HCT116 (cell line): ENCODE measurements at regions not wholly inside any gene's neighbourhood (a gene's known extent, or its start where the extent isn't known, plus 50 kb on each side); places are given as distances from the start of the nearest gene placed in this dataset.

Experiments used
- ATAC-seq: fragments of 200-7000 bp; cut with Tn5 transposase; 2 replicates; pipeline ENCODE4 v1.9.1; 2020; ENCODE audit warnings: mild to moderate bottlenecking, moderate library complexity
- BruUV-seq: library from RNA; stranded (reverse); fragments of 400-500 nt; replicated peaks from 2 replicates; lab custom pipeline; 2021; lab: Mats Ljungman, UMichigan
- CTCF ChIA-PET: fragments of 300-600 bp; sonication (Branson Sonifier 250); formaldehyde crosslinking; loops from one replicate; lab custom pipeline; 2021; ENCODE audit warnings: antibody characterized with exemption; lab: Charles Lee
- POLR2A ChIA-PET: fragments of 300-600, 350-600 bp; sonication (Branson Sonifier 250); formaldehyde crosslinking; loops from one replicate; lab custom pipeline; 2021; ENCODE audit warnings: antibody characterized with exemption; lab: Charles Lee
- RAD21 ChIA-PET, 2 experiments: fragments of 300-600 bp; sonication (Branson Sonifier 250); formaldehyde crosslinking; loops; one replicate each; lab custom pipeline; 2023; ENCODE audit warnings: low total read pairs in 2 of 2; ENCODE audit not compliant: uncharacterized antibody in 2 of 2, unreplicated experiment in 2 of 2, low non-redundant PET in 1 of 2; lab: Charles Lee
- DNase-seq: peaks from one replicate; pipeline ENCODE4 v3.0.0-alpha.2; 2010; ENCODE audit warnings: low read depth, low spot score
- H2AFZ ChIP-seq: fragments of 200-600 bp; shearing (Covaris generic), sonication (generic); 2 replicates; pipeline ENCODE4 v1.6.1; 2017; ENCODE audit warnings: low read depth, mixed run types, mixed read lengths, antibody characterized with exemption, low read length; ENCODE audit not compliant: poor library complexity, severe bottlenecking
- H3K27ac ChIP-seq: 2 replicates; pipeline ENCODE4 v1.5.1; 2012; ENCODE audit warnings: low read depth, low read length
- H3K27me3 ChIP-seq: fragments of 200-600 bp; sonication (generic); 2 replicates; pipeline ENCODE4 v1.6.1; 2016; ENCODE audit warnings: mixed run types, low read length, mixed read lengths; ENCODE audit not compliant: insufficient read depth
- H3K36me3 ChIP-seq, 2 experiments: fragments of 200-500 bp in 1 of 2; fragments of 200-600 bp in 1 of 2; sonication (Bioruptor generic) in 1 of 2; sonication (generic) in 1 of 2; 2 replicates each; pipeline versions ENCODE4 v1.5.1 to v1.6.1; 2014 to 2016; ENCODE audit warnings: low read length in 2 of 2, inconsistent platforms in 1 of 2, mixed read lengths in 1 of 2, mixed run types in 1 of 2; ENCODE audit not compliant: insufficient read depth in 2 of 2, control insufficient read depth in 1 of 2
- H3K4me1 ChIP-seq, 2 experiments: fragments of 200-600 bp in 1 of 2; sonication (generic) in 1 of 2; 2 replicates each; pipeline versions ENCODE4 v1.5.1 to v1.6.1; 2012 to 2017; ENCODE audit warnings: low read length in 2 of 2, inconsistent platforms in 1 of 2, mild to moderate bottlenecking in 1 of 2, mixed read lengths in 1 of 2, mixed run types in 1 of 2, moderate library complexity in 1 of 2; ENCODE audit not compliant: insufficient read depth in 2 of 2, control insufficient read depth in 1 of 2
- H3K4me2 ChIP-seq: fragments of 200-600 bp; sonication (generic); 2 replicates; pipeline ENCODE4 v1.6.1; 2017; ENCODE audit warnings: mixed run types, low read length, mixed read lengths
- H3K4me3 ChIP-seq, 2 experiments: fragments of 200-600 bp in 1 of 2; sonication (generic) in 1 of 2; replicated peaks in 1 of 2; 2 replicates each; pipeline ENCODE4 v1.5.1; 2011 to 2016; ENCODE audit warnings: low read length in 2 of 2, control low read depth in 1 of 2, low read depth in 1 of 2, mild to moderate bottlenecking in 1 of 2, mixed read lengths in 1 of 2, mixed run types in 1 of 2
- H3K79me2 ChIP-seq: fragments of 200-600 bp; sonication (generic); 2 replicates; pipeline ENCODE4 v1.6.1; 2017; ENCODE audit warnings: mild to moderate bottlenecking, mixed run types, low read length, moderate library complexity, mixed read lengths; ENCODE audit not compliant: insufficient read depth
- H3K9ac ChIP-seq: fragments of 200-600 bp; sonication (generic); 2 replicates; pipeline ENCODE4 v1.6.1; 2016; ENCODE audit warnings: low read length, mixed read lengths
- H3K9me2 ChIP-seq: fragments of 200-600 bp; sonication (generic), shearing (Covaris generic); 2 replicates; pipeline ENCODE4 v1.6.1; 2017; ENCODE audit warnings: mixed run types, mild to moderate bottlenecking, moderate library complexity; ENCODE audit not compliant: insufficient read depth
- H3K9me3 ChIP-seq, 2 experiments: fragments of 200-500 bp in 1 of 2; fragments of 200-600 bp in 1 of 2; sonication (Bioruptor generic) in 1 of 2; sonication (generic) in 1 of 2; 2 replicates each; pipeline ENCODE4 v1.6.1; 2014 to 2017; ENCODE audit warnings: low read length in 2 of 2, mixed read lengths in 2 of 2, inconsistent platforms in 1 of 2, low read depth in 1 of 2, mild to moderate bottlenecking in 1 of 2, mixed run types in 1 of 2, moderate library complexity in 1 of 2; ENCODE audit not compliant: control insufficient read depth in 1 of 2, insufficient read depth in 1 of 2
- H4K20me1 ChIP-seq: fragments of 200-600 bp; sonication (generic), shearing (Covaris generic); 2 replicates; pipeline ENCODE4 v1.6.1; 2017; ENCODE audit warnings: mixed run types, mild to moderate bottlenecking, moderate library complexity; ENCODE audit not compliant: insufficient read depth
- ATF3 ChIP-seq: IDR thresholded peaks from 2 replicates; pipeline ENCODE4 v1.6.1; 2012
- CBX3 ChIP-seq: IDR thresholded peaks from 2 replicates; pipeline ENCODE4 v1.6.1; 2012; ENCODE audit warnings: low read depth
- CTCF ChIP-seq, 3 experiments: fragments of 200-600 bp in 1 of 3; sonication (generic) in 1 of 3; IDR thresholded peaks in 2 of 3; conservative IDR thresholded peaks in 1 of 3; 2 replicates each; pipeline ENCODE4 v1.5.1; 2012 to 2017; ENCODE audit warnings: low read depth in 2 of 3, low read length in 2 of 3, antibody characterized with exemption in 1 of 3, borderline replicate concordance in 1 of 3, control low read depth in 1 of 3, mild to moderate bottlenecking in 1 of 3, mixed read lengths in 1 of 3, mixed run types in 1 of 3, moderate library complexity in 1 of 3; ENCODE audit not compliant: insufficient read depth in 1 of 3
- EGR1 ChIP-seq: IDR thresholded peaks from 2 replicates; pipeline ENCODE4 v1.6.1; 2012; ENCODE audit warnings: low read depth
- ELF1 ChIP-seq: IDR thresholded peaks from 2 replicates; pipeline ENCODE4 v1.6.1; 2012; ENCODE audit warnings: low read depth, borderline replicate concordance
- EZH2 ChIP-seq: fragments of 200-600 bp; sonication (generic); IDR thresholded peaks from 2 replicates; pipeline ENCODE4 v1.6.1; 2017; ENCODE audit warnings: antibody characterized with exemption, mixed run types
- EZH2phosphoT487 ChIP-seq: fragments of 200-600 bp; IDR thresholded peaks from 2 replicates; pipeline ENCODE4 v1.6.1; 2018; ENCODE audit warnings: antibody characterized with exemption, borderline replicate concordance
- FOSL1 ChIP-seq: IDR thresholded peaks from 2 replicates; pipeline ENCODE4 v1.6.1; 2012; ENCODE audit warnings: low read depth
- JUND ChIP-seq: IDR thresholded peaks from 2 replicates; pipeline ENCODE4 v1.6.1; 2012
- MAX ChIP-seq: IDR thresholded peaks from 2 replicates; pipeline ENCODE4 v1.6.1; 2012
- POLR2AphosphoS5 ChIP-seq: IDR thresholded peaks from 2 replicates; pipeline ENCODE4 v1.6.1; 2011; ENCODE audit warnings: mild to moderate bottlenecking, low read depth, low read length, moderate library complexity
- RAD21 ChIP-seq: IDR thresholded peaks from 2 replicates; pipeline ENCODE4 v1.6.1; 2012; ENCODE audit warnings: low read depth, mild to moderate bottlenecking
- SRF ChIP-seq: IDR thresholded peaks from 2 replicates; pipeline ENCODE4 v1.6.1; 2012; ENCODE audit warnings: low read depth
- TCF7L2 ChIP-seq: IDR thresholded peaks from 2 replicates; pipeline ENCODE4 v1.7.0; 2011; ENCODE audit warnings: borderline replicate concordance, inconsistent platforms; ENCODE audit not compliant: insufficient read depth, insufficient read length; ENCODE audit errors: extremely low read depth
- YY1 ChIP-seq: IDR thresholded peaks from 2 replicates; pipeline ENCODE4 v1.6.1; 2011; ENCODE audit warnings: low read length, low read depth, moderate library complexity, mild to moderate bottlenecking; ENCODE audit not compliant: insufficient replicate concordance; ENCODE audit errors: extremely low read depth
- ZBTB33 ChIP-seq: IDR thresholded peaks from 2 replicates; pipeline ENCODE4 v1.6.1; 2011; ENCODE audit warnings: mild to moderate bottlenecking, low read length, moderate library complexity; ENCODE audit not compliant: insufficient replicate concordance; ENCODE audit errors: extremely low read depth
- ZFX ChIP-seq: fragments of 450-650 bp; IDR thresholded peaks from 2 replicates; pipeline ENCODE4 v1.6.1; 2017
- intact Hi-C: fragments of 100-400 bp; cut with micrococcal nuclease; formaldehyde crosslinking; loops from 2 replicates; pipeline ENCODE4 v1.10.0; 2022

GRCh38 chr6:51214442-51214841 lies 395.8 kb downstream of the TFAP2B start:
- Histone ChIP-seq H3K27me3 (no peaks in the 10 kb centered on the region), H3K9me3 (peaks cover 18 to 23% of the 10 kb centered on the region in 2 experiments; a peak in 2 of 4 replicates), H2AFZ (no peak overlapping the region), H3K9ac (no peak overlapping the region), H3K4me3 (no peak overlapping the region), H3K27ac (no peak overlapping the region), H4K20me1 (no peaks in the 10 kb centered on the region), H3K79me2 (no peaks in the 10 kb centered on the region), H3K4me2 (no peak overlapping the region), H3K9me2 (no peaks in the 10 kb centered on the region), H3K4me1 (no peaks in the 10 kb centered on the region), H3K36me3 (no peaks in the 10 kb centered on the region)
- ATAC-seq (no peak), DNase-seq (no peak)
- no TSS peak for BruUV-seq
- intact Hi-C loops: no loop called here
- ChIA-PET CTCF (no interaction called here), RAD21 (no interaction called here), POLR2A (no interaction called here)
- TF ChIP-seq SRF: no peak
- TF ChIP-seq POLR2AphosphoS5: no peak
- TF ChIP-seq EZH2: no peak
- TF ChIP-seq MAX: no peak
- TF ChIP-seq RAD21: no peak
- no peak for TF ChIP-seq EZH2phosphoT487
- no peak for TF ChIP-seq FOSL1
- TF ChIP-seq JUND: no peak
- TF ChIP-seq EGR1: no peak
- no peak for TF ChIP-seq ELF1
- TF ChIP-seq ZBTB33: no peak
- no peak for TF ChIP-seq ATF3
- TF ChIP-seq TCF7L2: no peak
- TF ChIP-seq ZFX: no peak
- no peak for TF ChIP-seq CTCF (IDR thresholded peaks at IDR 0.05 in 2 of 3, conservative IDR thresholded peaks at IDR 0.05 in 1 of 3; ENCODE audit: borderline replicate concordance in 1 of 3, insufficient read depth in 1 of 3, low read depth in 2 of 3, low read length in 2 of 3)
- TF ChIP-seq YY1: no peak
- TF ChIP-seq CBX3: no peak
